ENCODE measurements at regions not wholly inside any gene's neighbourhood (a gene's known extent, or its start where the extent isn't known, plus 50 kb on each side); places are given as distances from the start of the nearest gene placed in this dataset.

DNA sequence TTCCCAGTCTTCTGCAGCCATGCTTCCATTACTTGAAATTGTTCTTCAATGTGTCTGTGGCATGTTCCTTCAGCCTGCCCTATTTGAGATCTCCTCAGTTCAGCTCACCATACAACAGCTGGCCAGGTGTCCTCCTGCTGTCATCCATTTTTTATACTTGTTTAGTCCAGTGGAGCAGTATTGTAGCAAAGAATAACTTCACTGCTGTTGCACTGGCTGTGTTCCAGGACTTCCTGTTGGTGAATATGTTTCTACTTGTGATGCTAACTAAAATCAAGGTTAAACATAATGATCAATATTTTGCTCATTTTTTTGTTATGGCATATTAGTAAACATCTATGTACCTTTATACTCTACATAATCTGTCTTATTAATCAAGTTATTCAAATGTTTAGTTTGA is 1394.1 kb downstream of the PCDH9 start:
- Histone ChIP-seq H3K9me3 (ENCODE audit: control insufficient read depth, insufficient read depth, low read length) (no peaks in the 10 kb centered on the region), H3K27ac (ENCODE audit: low read depth, low read length) (no peak overlapping the region), H3K27me3 (ENCODE audit: control insufficient read depth, insufficient read depth, low read length) (no peaks in the 10 kb centered on the region), H3K4me3 (ENCODE audit: low read depth, low read length) (no peak overlapping the region)
- no peak for DNase-seq (ENCODE audit: low read depth, low spot score)
- ChIA-PET POLR2A (no interaction called here), CTCF (no interaction called here)
- TF ChIP-seq, protein P1, sequence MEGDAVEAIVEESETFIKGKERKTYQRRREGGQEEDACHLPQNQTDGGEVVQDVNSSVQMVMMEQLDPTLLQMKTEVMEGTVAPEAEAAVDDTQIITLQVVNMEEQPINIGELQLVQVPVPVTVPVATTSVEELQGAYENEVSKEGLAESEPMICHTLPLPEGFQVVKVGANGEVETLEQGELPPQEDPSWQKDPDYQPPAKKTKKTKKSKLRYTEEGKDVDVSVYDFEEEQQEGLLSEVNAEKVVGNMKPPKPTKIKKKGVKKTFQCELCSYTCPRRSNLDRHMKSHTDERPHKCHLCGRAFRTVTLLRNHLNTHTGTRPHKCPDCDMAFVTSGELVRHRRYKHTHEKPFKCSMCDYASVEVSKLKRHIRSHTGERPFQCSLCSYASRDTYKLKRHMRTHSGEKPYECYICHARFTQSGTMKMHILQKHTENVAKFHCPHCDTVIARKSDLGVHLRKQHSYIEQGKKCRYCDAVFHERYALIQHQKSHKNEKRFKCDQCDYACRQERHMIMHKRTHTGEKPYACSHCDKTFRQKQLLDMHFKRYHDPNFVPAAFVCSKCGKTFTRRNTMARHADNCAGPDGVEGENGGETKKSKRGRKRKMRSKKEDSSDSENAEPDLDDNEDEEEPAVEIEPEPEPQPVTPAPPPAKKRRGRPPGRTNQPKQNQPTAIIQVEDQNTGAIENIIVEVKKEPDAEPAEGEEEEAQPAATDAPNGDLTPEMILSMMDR (IDR thresholded peaks at IDR 0.05; ENCODE audit: low read depth, low read length), result no peak

DNA sequence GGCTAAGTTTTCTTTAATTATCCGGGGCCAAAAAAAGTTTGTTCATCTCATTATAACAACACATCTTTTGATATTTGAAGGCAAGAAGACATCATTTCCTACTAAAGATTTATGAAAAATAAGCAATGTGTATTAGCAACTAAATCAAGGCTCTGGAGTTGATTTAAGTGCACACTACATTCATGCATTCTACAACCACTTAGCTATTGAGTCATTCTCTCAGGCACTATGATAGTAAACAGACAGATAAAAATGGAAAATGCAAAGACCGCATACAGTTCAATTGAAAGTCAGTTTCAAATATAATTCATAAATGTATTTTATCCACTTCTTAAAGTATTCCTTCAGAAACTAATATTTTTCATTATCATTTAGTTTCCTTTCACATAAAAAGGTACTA is 1395.2 kb downstream of the PCDH9 start:
- Histone ChIP-seq H3K27me3 (ENCODE audit: control insufficient read depth, insufficient read depth, low read length) (no peaks in the 10 kb centered on the region), H3K9me3 (ENCODE audit: control insufficient read depth, insufficient read depth, low read length) (no peaks in the 10 kb centered on the region), H3K4me3 (ENCODE audit: low read depth, low read length) (no peak overlapping the region), H3K27ac (ENCODE audit: low read depth, low read length) (no peak overlapping the region)
- no peak for DNase-seq (ENCODE audit: low read depth, low spot score)
- TF ChIP-seq, protein P1 (IDR thresholded peaks at IDR 0.05; ENCODE audit: low read depth, low read length), result no peak
- POLR2A ChIA-PET, result no interaction called here
- CTCF ChIA-PET, result no interaction called here

DNA sequence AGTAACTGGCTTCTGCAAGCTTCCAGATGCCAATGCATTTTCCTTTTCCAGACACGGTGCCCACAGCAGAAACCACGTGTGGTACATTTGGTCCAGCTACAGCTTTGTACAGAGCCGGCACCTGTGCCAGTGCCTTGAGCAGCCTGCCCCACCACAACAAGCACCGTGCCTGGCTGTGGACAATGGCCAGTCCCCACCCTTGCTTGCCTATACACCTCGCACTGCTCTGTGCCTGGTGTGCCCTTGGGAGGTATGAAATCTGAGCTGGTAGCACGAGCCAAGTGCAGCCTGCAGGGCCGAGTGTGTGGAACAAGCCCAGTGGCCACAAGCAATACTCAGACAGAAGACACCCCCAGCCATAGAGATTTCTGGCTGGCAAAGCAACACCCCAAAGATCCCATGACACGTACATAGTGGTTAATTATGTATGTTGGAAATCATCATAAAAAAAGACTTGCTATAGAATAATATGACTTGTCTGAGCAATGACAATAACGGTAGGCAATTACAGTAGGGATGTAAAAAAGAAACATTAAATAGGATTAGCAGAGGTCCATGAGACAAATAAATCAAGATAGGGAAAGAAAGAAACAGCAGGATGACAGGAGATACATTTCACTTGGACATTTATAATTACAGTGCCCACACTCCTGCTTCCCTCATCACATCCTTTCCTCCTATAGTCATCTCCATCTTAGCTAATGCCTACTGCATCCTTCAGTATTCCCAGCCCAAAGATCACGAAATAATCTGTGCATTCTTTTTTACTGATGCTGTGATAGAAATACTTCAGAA is 1399.5 kb downstream of the PCDH9 start:
- H3K4me3 ChIP-seq (ENCODE audit: low read depth, low read length), result no peak overlapping the region
- TF ChIP-seq, protein P1 (IDR thresholded peaks at IDR 0.05; ENCODE audit: low read depth, low read length), result no peak
- H3K27me3 ChIP-seq (ENCODE audit: control insufficient read depth, insufficient read depth, low read length), result no peaks in the 10 kb centered on the region
- no peaks in the 10 kb centered on the region for H3K9me3 ChIP-seq (ENCODE audit: control insufficient read depth, insufficient read depth, low read length)
- CTCF ChIA-PET, result no interaction called here
- POLR2A ChIA-PET, result no interaction called here
- DNase-seq (ENCODE audit: low read depth, low spot score), result no peak
- no peak overlapping the region for H3K27ac ChIP-seq (ENCODE audit: low read depth, low read length)

DNA sequence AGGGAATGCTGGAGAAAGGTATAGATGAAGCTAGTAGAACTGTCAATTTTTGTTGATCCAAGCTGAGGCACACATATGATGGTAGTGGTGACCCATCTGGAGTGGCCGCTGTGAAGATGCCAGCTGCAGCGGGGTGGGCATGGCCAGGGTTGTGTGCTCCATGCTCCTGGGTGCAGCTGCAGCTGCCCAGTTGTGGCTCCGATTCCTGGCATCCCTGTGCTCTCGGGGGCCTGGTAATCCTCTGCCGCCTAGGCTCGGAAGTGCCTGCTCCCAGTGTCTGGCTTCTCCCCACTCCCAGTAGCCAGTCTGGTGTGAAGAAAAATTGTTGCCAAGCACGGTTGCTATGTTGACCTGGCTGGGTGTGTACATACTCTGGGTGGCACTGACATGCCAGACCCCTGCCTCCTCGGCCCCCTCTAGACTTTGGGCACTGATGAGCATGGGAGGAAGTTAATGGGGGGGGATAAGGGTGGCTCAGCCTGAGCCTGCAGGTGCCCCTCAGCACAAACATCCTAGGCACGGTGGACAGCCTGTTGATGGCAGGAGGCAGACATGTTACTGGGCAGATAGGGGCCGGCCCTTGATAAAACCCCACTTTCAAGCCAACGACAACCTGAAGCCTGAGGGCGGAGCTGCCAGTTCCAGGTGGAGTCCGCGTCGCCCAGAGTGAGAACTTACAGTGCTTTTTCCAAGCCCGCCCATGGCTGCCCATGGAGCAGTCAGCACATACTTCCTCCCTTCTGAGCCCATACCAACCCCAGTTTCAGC is 1400.7 kb downstream of the PCDH9 start:
- TF ChIP-seq, protein P1 (IDR thresholded peaks at IDR 0.05; ENCODE audit: low read depth, low read length), result no peak
- CTCF ChIA-PET, result no interaction called here
- no peaks in the 10 kb centered on the region for H3K27me3 ChIP-seq (ENCODE audit: control insufficient read depth, insufficient read depth, low read length)
- H3K9me3 ChIP-seq (ENCODE audit: control insufficient read depth, insufficient read depth, low read length), result no peaks in the 10 kb centered on the region
- no peak for DNase-seq (ENCODE audit: low read depth, low spot score)
- H3K4me3 ChIP-seq (ENCODE audit: low read depth, low read length), result no peak overlapping the region
- POLR2A ChIA-PET, result no interaction called here
- H3K27ac ChIP-seq (ENCODE audit: low read depth, low read length), result no peak overlapping the region

DNA sequence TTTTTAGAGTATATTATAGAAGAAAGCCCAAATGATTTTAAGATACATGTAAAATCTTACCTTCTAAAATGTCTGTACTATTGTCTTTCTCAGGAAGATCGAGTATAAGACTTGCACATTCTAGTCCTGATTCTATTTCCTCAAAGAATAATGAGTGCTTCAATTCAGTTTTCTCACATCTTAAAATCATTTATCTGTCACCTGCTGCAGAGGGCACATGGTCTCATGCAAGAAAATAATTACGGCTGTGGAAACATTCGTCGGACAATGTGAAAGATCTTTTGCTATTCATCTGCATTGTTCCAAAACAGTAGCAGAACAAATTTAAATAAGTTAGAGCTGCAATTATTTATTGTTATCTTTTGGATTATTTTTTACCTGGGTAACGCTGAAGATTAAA is 1403.5 kb downstream of the PCDH9 start:
- Histone ChIP-seq H3K27me3 (ENCODE audit: control insufficient read depth, insufficient read depth, low read length) (no peaks in the 10 kb centered on the region), H3K9me3 (ENCODE audit: control insufficient read depth, insufficient read depth, low read length) (no peaks in the 10 kb centered on the region), H3K27ac (ENCODE audit: low read depth, low read length) (no peak overlapping the region), H3K4me3 (ENCODE audit: low read depth, low read length) (no peak overlapping the region)
- ChIA-PET CTCF (no interaction called here), POLR2A (no interaction called here)
- DNase-seq (ENCODE audit: low read depth, low spot score), result no peak
- TF ChIP-seq, protein P1 (IDR thresholded peaks at IDR 0.05; ENCODE audit: low read depth, low read length), result no peak

Data from AG04450 (cell line).